ENCODE measurements at regions not wholly inside any gene's neighbourhood (a gene's known extent, or its start where the extent isn't known, plus 50 kb on each side); places are given as distances from the start of the nearest gene placed in this dataset.

- TF ChIP-seq GTF2I (CRISPR knock-in tag; conservative IDR thresholded peaks at IDR 0.05), result no peak
- no peak for TF ChIP-seq MYBL2 (CRISPR knock-in tag; IDR thresholded peaks at IDR 0.05)
- no peak for TF ChIP-seq JUN (CRISPR knock-in tag; IDR thresholded peaks at IDR 0.05)
- TF ChIP-seq USF2 (CRISPR knock-in tag; IDR thresholded peaks at IDR 0.05), result no peak
- no peak for TF ChIP-seq CDX4 (CRISPR knock-in tag; IDR thresholded peaks at IDR 0.05; ENCODE audit: borderline replicate concordance)
- no peak for TF ChIP-seq FOXP1 (CRISPR knock-in tag; IDR thresholded peaks at IDR 0.05; ENCODE audit: borderline replicate concordance)
Measured at GRCh38 chrX:94361241-94361640, 687.2 kb downstream of the FAM133A start (continued).

- POLR2A ChIA-PET, result interaction anchor here (0.7 kb wide), 1 partner anchor 540 kb away, joined by 5 read pairs; no protein-coding TSS in a partner anchor
- Mint-ChIP-seq H3K27me3 (ENCODE audit: low read depth) (no peaks in the 10 kb centered on the region), H3K27ac (peak overlapping the region; percentile 90), H3K4me3 (no peak overlapping the region), H3K9me3 (peaks cover 24% of the 10 kb centered on the region), H3K4me1 (peaks cover 37% of the 10 kb centered on the region), H3K36me3 (peaks cover 25% of the 10 kb centered on the region)
- CTCF ChIA-PET, result no interaction called here
- ATAC-seq (no peak), DNase-seq (ENCODE audit: low spot score) (no peak)
- TF ChIP-seq ZNF425 (CRISPR knock-in tag; conservative IDR thresholded peaks at IDR 0.05) (no peak), ZNF219 (CRISPR knock-in tag; IDR thresholded peaks at IDR 0.05; ENCODE audit: borderline replicate concordance) (no peak), AR (CRISPR knock-in tag; IDR thresholded peaks at IDR 0.05) (no peak), ZNF416 (CRISPR knock-in tag; IDR thresholded peaks at IDR 0.05) (no peak), GTF2I (CRISPR knock-in tag; conservative IDR thresholded peaks at IDR 0.05) (no peak), PREB (CRISPR knock-in tag; IDR thresholded peaks at IDR 0.05; ENCODE audit: borderline replicate concordance) (no peak), ZNF423 (CRISPR knock-in tag; IDR thresholded peaks at IDR 0.05) (no peak), E2F5 (CRISPR knock-in tag; IDR thresholded peaks at IDR 0.05) (no peak), ZNF121 (CRISPR knock-in tag; IDR thresholded peaks at IDR 0.05) (no peak), FOXP4 (CRISPR knock-in tag; IDR thresholded peaks at IDR 0.05) (no peak), FOXJ3 (CRISPR knock-in tag; IDR thresholded peaks at IDR 0.05; ENCODE audit: borderline replicate concordance) (no peak), NR1H2 (CRISPR knock-in tag; IDR thresholded peaks at IDR 0.05) (no peak), ATF3 (CRISPR knock-in tag; conservative IDR thresholded peaks at IDR 0.05) (no peak), JAZF1 (CRISPR knock-in tag; IDR thresholded peaks at IDR 0.05) (no peak), SMAD4 (CRISPR knock-in tag; IDR thresholded peaks at IDR 0.05) (no peak), NFE2L1 (CRISPR knock-in tag; IDR thresholded peaks at IDR 0.05) (no peak)
Measured at GRCh38 chrX:94365736-94366135, 691.7 kb downstream of the FAM133A start.

All from WTC11 (cell line).